HG02973 (cell line): ENCODE measurements at regions not wholly inside any gene's neighbourhood (a gene's known extent, or its start where the extent isn't known, plus 50 kb on each side); places are given as distances from the start of the nearest gene placed in this dataset.

Experiments
- ATAC-seq: cut with Tn5 transposase; IDR thresholded peaks from one replicate; pipeline ENCODE4 v1.9.1; 2021; ENCODE audit warnings: moderate library complexity; ENCODE audit not compliant: unreplicated experiment

- no peak for ATAC-seq
Measured at GRCh38 chr22:22098457-22099193, 116.0 kb upstream of the TOP3B start.

- ATAC-seq = no peak
Measured at GRCh38 chr22:22097727-22098228, 115.2 kb upstream of the TOP3B start.

GRCh38 chr22:22094921-22095320 lies 112.3 kb upstream of the TOP3B start:
- ATAC-seq = no peak

GRCh38 chr22:22094514-22094913 lies 111.9 kb upstream of the TOP3B start:
- no peak for ATAC-seq

GRCh38 chr22:22093743-22094142 lies 111.2 kb upstream of the TOP3B start:
- ATAC-seq = no peak

GRCh38 chr22:22092974-22093373 lies 110.4 kb upstream of the TOP3B start:
- no peak for ATAC-seq

- ATAC-seq = no peak
Measured at GRCh38 chr22:22092101-22092500, 109.5 kb upstream of the TOP3B start.

- no peak for ATAC-seq
Measured at GRCh38 chr22:22091400-22091878, 108.9 kb upstream of the TOP3B start.

GRCh38 chr22:22090650-22091399 lies 108.2 kb upstream of the TOP3B start:
- no peak for ATAC-seq

GRCh38 chr22:22089459-22090308 lies 107.1 kb upstream of the TOP3B start:
- ATAC-seq = no peak

GRCh38 chr22:22088658-22089458 lies 106.3 kb upstream of the TOP3B start:
- ATAC-seq = no peak

- no peak for ATAC-seq
Measured at GRCh38 chr22:22087854-22088657, 105.5 kb upstream of the TOP3B start.

GRCh38 chr22:22086501-22087158 lies 104.0 kb upstream of the TOP3B start:
- no peak for ATAC-seq

- no peak for ATAC-seq
Measured at GRCh38 chr22:22085702-22086500, 103.3 kb upstream of the TOP3B start.

GRCh38 chr22:22084089-22084711 lies 101.6 kb upstream of the TOP3B start:
- ATAC-seq = no peak

GRCh38 chr22:22082960-22083359 lies 100.4 kb upstream of the TOP3B start:
- no peak for ATAC-seq

- no peak for ATAC-seq
Measured at GRCh38 chr22:22082229-22082835, 99.7 kb upstream of the TOP3B start.
